ENCODE measurements at regions not wholly inside any gene's neighbourhood (a gene's known extent, or its start where the extent isn't known, plus 50 kb on each side); places are given as distances from the start of the nearest gene placed in this dataset.
"Not testable (repeated sequence)": the region's sequence is repeated elsewhere in the genome, so short reads cannot be mapped to it uniquely, and the experiment has no call there.

GRCh38 chr20:40889266-40889665 lies 139.4 kb upstream of the TOP1 start:
- not testable (repeated sequence) for DNase-seq

GRCh38 chr20:40890181-40890580 lies 138.4 kb upstream of the TOP1 start:
- no peak for DNase-seq

- DNase-seq: no peak
Observed at GRCh38 chr20:40890635-40891034, 138.0 kb upstream of the TOP1 start.

GRCh38 chr20:40891351-40891750 lies 137.3 kb upstream of the TOP1 start:
- no peak for DNase-seq

DNA sequence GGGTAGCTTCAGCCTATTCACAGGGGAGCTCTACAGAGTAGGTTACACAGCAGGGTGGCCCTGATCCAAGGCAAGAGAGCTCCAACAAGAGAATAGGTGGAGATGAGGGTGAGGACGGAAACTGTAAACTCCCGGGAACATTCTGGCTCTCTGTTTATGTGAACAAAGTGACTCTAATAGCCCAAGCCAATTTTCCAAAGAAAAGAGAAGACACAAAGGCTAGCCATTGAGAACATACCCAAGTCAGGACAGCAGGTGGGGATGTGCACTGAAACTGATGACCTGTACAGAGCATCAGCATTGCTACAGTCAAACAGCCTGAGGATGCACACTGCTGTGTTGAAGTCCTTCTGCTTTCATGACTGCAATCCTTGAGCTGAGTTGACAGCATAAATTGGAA lies 136.0 kb upstream of the TOP1 start:
- no peak for DNase-seq

GRCh38 chr20:40893610-40894236 lies 134.9 kb upstream of the TOP1 start:
- DNase-seq: no peak

- DNase-seq: no peak
Observed at GRCh38 chr20:40894237-40894630, 134.4 kb upstream of the TOP1 start.

DNA sequence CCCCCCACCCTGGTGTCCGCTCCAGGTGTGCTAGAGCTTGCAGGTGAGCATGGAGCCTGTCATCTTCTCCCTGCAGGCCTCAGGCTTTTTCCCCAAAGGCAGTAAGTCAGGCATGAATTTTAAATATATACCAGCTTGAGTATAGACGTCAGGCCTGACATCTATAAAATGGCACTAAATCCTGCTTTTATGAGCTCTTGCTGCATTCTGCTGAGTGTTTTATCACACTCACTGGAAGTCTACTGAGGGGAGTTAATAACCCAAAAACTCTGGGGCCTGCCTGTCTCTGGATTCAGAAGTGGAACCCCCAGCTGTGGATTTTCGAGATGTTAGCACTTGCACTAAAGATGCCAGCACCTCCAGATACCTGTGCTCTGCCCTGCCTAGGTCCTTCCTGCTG lies 133.4 kb upstream of the TOP1 start:
- DNase-seq: no peak

- no peak for DNase-seq
Observed at GRCh38 chr20:40896814-40897700, 131.6 kb upstream of the TOP1 start.

GRCh38 chr20:40899344-40899743 lies 129.3 kb upstream of the TOP1 start:
- DNase-seq: no peak

DNA sequence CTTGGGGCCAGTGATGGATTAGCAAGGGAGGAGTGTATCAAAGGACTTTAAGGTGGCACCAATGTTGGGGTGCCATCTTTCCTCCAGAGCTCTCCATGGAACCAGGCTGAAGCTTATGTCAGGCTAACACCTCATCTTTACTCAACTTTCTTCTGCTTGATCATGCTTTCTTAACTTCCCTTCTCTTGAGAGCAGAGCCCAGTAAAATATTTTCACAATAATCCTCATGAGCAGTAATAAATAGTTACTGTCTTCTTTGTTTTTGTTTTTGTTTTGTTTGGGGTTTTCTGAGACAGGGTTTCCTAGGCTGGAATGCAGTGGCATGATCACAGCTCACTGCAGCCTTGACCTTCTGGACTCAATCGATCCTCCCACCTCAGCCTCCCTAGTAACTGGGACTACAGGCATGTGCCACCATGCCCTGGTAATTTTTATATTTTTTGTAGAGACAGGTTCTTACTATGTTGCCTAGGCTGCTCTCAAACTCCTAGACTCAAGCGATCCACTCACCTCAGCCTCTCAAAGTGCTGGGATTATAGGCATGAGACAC lies 127.9 kb upstream of the TOP1 start:
- no peak for DNase-seq

GRCh38 chr20:40902661-40903060 lies 126.0 kb upstream of the TOP1 start:
- DNase-seq: peak in 12 of 58 donors; percentile 1 to 20 (median 6)

DNA sequence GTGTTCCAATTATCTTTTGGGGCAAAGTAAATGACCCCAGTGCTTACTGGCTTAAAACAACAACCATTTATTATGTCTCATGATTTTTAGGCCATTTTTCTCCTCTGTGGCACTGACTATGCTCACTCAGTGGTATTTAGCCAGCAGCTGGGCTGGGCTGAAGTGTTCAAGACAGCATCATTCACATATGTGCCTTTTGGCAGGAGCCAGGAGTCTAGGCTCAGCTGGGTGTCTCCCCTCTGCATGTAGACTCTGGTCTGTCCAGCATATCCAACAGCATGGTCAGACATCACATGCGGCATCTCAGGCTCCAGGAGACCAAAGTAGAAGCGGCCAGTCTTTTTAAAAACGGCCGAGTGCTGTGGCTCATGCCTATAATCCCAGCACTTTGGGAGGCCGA lies 120.3 kb upstream of the TOP1 start:
- DNase-seq: no peak

DNA sequence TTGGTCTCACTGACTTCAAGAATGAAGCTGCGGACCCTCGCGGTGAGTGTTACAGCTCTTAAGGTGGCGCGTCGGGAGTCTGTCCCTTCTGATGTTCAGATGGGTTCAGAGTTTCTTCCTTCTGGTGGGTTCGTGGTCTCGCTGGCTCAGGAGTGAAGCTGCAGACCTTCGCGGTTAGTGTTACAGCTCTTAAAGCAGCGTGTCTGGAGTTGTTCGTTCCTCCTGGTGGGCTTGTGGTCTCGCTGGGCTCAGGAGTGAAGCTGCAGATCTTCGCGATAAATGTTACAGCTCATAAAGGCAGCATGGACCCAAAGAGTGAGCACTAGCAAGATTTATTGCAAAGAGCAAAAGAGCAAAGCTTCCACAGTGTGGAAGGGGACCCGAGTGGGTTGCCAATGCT lies 119.1 kb upstream of the TOP1 start:
- not testable (repeated sequence) for DNase-seq

DNA sequence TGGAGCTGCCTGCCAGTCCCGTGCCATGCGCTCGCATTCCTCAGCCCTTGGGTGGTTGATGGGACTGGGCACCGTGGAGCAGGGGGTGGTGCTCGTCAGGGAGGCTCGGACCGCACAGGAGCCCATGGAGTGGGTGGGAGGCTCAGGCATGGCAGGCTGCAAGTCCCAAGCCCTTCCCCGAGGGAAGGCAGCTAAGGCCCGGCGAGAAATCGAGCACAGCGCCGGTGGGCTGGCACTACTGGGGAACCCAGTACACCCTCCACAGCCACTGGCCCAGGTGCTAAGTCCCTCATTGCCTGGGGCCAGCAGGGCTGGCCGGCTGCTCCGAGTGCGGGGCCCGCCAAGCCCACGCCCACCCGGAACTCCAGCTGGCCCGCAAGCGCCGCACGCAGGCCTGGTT lies 118.2 kb upstream of the TOP1 start:
- DNase-seq: not testable (repeated sequence)

GRCh38 chr20:40911152-40911551 lies 117.5 kb upstream of the TOP1 start:
- DNase-seq: not testable (repeated sequence)

- no peak for DNase-seq
Observed at GRCh38 chr20:40913224-40914185, 115.1 kb upstream of the TOP1 start.

- DNase-seq: no peak
Observed at GRCh38 chr20:40915756-40916155, 112.9 kb upstream of the TOP1 start.

- DNase-seq: no peak
Observed at GRCh38 chr20:40916276-40916675, 112.3 kb upstream of the TOP1 start.

- no peak for DNase-seq
Observed at GRCh38 chr20:40920291-40920690, 108.3 kb upstream of the TOP1 start.

DNA sequence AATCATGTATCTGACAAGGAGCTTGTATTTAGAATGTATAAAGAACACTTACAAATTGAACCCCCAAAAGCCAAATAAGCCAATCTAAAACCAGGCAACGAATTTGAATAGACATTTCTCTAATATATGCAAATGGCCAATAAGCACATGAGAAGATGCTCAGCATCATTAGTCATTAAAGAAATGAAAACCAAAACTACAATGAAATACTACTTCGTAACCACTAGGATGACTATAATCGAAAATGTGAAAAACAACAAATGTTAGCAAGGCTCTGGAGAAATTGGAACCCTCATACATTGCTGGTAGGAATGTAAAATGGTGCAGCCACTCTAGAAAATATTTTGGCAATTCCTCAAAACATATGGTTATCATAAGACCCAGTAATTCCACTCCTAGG lies 105.8 kb upstream of the TOP1 start:
- no peak for DNase-seq
